ENCODE measurements at regions not wholly inside any gene's neighbourhood (a gene's known extent, or its start where the extent isn't known, plus 50 kb on each side); places are given as distances from the start of the nearest gene placed in this dataset.

DNA sequence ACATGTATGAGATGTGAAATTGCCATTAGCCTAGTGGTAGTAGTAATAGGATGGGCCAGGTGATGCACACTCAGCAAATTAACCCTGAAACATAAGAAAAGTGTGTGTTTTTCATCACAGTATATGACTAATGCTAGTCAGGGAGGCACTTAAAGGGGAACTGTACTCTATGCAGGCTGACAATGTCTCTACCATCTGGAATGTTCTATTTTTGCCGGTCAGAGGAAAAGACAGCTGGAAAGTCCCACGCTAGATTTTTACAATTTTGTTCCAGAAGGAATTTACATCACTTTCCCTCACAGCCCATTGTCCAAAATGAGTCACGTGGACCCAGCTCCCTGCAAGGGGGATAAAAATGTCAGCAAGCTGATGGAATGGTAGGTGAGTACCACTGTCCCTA lies 746.3 kb upstream of the CHAC2 start:
- FAIRE-seq: no peak

DNA sequence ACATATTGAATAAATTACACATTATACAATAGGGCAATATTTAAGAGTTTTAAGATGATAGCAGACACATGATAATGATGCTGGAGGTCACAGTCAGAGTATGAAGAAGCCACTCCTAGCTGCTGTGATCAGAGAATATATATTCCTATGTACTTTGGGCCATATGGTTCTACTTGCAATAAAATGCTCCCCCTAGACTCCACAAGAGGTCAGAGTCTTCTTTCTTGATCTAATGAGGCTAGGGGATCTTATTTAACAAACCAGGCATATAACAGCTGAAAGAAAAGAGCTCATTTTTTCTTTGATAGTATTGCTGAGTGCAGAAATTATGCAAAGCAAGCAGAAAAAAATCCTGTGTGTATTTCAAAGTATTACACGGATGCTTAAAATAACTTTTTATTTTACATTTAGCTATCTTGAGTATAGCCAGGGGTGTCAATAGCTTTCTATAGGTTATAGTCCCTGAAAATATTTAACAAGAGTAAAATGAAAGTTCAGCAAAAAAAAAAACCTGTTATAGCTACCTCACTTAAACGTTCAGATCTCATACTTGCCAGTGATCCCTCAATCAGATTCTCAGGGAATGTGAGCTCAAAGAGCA lies 748.7 kb upstream of the CHAC2 start:
- no peak for FAIRE-seq

DNA sequence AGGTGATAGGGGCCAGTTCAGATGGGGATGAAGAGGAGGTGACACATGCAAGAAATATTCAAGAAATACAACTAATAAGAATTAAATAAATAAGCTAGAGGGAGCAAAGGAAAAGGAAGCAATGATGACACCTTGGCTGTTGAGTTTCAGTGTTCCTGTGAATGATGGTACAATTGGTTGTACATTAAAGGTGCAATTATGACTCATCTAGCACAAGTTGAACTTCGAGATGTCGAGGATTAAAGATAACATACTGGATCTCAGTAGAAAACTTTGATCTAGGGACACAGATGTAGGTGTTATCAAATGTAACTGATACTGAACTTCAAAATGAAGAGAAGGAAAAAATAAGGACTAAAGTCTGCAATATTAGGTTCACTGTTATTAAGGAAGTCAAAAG lies 760.6 kb upstream of the CHAC2 start:
- no peak for FAIRE-seq

DNA sequence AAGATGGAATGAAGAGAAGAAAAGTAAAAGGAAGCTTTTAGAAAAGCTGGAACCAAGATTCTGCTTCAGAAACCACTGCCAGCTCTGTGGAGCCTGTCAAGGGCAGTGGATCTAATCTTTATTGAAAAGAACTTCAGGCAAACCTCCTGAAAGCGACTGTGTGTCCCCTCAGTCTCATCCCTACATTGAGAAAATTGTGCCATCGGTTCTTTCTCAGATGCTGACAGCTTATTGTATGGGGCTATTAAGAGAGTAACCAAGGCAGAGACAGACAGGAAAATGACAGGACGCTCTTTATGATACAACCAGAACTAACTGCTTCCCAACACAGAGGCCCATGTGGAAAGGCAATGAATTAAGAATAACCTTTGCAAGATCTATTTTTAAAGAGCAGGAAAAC lies 763.2 kb upstream of the CHAC2 start:
- FAIRE-seq: no peak

DNA sequence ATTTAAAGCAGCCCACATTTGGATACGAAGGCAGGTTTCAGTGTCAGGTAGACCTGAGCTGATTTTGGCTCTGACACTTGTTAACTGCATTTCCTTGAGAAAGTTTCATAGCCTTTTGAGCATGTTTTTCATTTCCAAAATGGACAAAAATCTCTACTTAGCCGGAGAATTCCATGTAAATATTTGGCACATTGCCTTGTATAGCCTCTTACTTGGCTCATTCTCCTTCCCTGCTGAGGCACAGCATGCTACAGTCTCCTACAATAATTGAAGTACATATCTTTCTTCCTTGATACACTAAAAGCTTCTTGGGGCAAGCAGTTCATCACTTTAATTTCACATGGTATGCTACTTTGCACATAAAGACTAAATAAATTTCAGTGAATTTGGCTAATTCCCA lies 772.2 kb upstream of the CHAC2 start:
- FAIRE-seq: no peak

DNA sequence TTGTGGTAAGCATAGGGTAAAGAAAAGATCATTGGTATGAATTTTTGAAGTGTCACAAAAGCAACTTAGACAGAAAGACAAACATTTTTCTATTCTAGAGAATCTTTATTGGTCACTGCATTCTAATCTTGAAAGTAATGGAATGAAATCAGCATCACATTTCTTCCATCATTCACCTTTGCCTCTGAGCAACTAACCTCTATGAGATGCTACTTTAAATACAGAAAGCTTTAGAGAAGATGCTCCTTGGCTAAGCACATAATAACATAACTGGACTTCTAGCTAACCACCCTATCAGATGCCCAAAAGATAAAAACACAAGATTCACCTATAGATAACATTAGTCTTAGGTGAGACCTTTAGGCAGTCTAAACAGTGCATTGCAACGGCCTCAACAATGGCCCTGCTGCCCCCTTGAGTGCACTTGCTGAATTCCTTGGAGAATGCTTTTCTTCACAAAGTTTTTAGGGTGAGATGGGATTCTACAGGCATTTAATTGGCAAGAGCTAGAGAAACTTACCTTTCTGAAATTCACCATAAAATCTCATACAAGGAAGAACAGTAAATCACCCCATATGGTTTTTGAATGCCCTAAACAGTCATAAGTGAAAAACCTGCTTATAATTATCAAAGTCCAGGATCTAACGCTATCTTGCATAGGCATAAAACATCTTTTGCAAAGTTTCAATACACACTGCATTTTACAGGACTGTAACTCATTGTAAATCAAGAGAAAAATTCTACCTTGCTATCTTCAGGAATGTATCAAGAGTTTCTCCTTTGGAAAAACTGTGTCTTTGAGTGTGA lies 791.3 kb upstream of the CHAC2 start:
- no peak for FAIRE-seq

DNA sequence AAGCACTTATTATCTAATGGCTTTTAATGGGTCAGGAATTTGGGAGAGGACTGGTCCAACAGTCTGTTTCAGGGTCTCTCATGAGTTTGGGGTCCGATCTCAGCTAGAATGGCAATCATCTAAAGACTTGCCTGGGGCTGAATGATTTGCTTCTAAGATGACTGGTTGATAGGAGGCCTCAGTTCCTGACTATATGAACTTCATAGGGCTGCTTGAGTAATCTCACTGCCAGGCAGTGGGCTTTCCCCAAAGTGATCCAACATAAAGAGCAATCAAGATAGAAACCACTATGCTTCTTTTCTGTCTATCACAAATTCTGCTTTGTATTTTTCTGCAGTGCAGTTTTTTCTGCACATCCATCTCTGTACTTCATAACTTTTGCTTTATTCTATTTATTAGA lies 793.5 kb upstream of the CHAC2 start:
- FAIRE-seq: no peak

DNA sequence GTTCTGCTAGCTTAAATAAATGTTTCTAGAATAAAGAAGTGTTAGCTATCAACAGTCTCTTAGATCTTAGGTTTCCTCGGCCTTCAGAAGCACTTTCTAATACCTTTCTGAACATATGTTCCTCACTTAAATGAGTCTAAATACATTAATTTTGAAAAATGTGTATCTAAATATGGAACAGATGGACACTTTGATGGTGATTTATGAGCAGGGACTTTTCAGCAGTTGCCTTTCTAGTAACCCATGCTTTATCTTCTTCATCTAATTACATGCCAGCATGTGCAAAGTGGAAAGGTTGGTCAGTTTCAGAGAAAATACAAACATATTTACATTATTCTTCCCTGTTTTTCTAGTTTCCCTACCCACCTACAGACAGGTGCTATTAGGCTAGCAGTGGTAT lies 797.0 kb upstream of the CHAC2 start:
- FAIRE-seq: no peak

DNA sequence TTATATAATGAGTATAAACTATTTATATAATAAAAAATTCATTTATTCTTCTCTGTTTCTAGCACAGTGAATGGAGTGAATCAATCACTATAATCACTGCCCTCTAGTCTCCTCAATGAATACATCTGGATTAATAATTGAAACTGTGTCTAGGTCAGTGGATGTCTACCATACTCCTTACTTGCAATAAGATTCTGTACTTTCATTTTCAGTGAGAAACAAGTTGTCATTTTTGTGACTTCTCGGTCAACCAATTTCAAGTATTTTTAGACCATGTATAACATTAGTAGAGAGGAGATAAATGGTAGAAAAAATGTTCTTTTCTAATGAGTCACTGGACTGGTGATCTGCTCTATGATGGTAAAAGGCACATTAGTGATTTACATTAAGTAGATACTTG lies 799.6 kb upstream of the CHAC2 start:
- no peak for FAIRE-seq

DNA sequence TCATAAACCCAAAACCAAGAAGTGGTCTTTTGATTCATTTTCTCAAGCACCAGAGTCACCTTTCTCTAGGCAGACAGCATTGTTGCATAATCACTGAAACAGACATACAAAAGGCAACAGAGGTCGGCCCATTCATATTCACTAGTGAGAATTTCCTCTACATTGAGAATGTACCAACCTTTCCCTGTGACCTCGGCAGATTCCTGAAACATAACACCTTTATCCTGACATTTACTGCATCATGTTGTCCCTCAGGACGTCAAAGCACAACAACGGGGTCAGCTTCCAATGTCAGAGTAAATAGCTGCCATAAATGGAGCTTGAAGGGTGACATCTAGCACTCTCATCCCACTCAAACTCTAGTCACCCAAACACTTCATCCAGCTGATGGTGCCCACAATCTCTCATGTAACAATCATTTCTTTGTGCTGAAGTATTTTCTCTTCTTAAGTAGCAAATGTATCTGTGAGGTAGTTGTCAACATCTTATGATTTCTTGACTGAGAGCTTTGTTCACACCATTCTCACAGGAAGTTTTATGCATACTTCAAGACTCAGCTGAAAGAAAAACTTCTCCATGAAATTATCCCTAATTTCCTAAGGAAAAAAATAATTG lies 802.6 kb upstream of the CHAC2 start:
- no peak for FAIRE-seq

DNA sequence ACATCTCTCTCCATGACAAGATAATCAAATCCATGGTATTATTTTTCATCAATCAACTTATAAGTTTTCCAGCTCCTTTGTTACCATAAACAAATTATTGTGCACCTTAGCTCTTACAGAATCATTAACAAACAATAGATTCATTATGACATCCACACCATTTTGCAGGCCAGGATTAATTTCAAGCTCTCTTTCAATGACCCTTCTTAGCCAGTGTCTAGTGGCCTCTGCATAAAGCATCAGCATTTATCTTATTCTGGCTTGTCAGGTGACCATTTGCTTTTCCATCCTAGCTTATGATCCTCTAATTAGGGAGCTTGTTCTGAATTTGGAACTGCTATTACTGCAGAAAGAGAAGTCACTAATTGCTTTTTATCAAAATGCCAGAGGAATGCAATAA lies 806.2 kb upstream of the CHAC2 start:
- no peak for FAIRE-seq

DNA sequence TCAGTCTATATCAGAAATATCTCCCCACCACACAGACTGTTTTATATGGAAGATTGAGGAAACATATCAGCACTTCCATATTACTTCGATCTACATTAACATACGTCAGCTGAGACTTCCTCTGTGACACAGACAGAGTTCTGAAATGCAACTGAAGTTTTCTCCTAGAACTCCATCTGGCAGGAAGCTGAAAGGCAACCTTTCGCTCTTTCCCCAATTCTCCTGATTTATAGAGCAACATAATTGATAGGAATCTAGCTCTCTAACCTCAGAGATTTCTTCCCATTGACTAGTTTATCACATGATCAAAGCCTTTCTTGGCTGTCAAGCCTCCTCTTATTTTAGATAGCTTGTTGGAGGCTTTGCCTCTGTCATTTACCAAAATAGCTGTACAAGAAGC lies 806.7 kb upstream of the CHAC2 start:
- FAIRE-seq: no peak

DNA sequence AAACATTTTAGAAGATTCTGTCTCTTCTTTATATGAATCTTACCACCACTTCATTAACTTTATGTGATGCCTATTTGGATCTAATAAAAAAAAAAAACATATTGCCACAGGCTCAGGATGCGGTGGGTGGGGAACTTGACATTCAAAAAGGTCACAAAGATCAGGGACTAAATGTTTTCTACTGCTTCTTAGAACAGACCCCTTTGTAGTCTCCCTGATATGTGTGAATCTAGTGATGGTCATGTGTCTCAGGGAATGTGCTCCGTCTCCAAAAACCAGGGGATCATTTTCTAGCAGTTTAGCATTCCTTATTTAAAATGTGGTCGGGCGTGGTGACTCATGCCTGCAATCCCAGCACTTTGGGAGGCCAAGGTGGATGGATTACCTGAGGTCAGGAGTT lies 807.8 kb upstream of the CHAC2 start:
- FAIRE-seq: no peak

DNA sequence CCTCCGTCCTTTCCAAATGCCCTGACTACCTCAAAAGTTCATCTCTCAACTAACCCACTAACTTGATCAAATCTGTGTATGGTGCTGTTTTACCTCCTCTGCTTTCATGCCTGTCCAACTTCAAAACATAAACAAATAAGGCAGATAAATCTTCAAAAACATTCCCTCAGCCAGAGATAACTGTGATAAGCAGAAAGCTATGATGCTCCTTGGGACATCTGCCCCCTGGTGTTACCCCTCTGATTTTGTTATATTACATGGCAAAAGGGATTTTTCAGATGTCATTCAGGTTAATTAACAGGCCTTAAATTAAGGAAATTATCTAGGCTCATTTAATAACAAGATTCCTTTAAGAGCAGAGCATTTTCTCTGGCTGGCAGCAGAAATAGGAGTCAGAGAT lies 810.8 kb upstream of the CHAC2 start:
- FAIRE-seq: no peak

DNA sequence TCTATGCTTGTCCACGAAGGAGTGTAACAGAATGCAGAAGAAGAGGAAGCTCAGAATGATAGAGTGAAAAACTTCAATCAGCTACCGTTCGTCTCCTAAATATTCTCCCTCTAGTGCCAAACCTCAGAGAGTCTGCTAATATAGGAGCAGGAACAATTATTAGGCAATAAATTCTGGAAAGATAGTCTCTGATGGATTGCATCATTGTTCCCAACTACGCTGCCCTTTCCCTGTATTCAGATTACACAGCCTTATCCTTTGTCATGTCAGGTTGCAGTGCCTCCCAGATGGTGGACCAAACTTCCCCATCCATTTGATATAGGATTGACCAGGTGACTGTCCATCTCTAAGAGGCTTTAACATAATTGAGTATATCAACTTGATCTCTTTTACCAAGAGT lies 811.5 kb upstream of the CHAC2 start:
- FAIRE-seq: no peak

DNA sequence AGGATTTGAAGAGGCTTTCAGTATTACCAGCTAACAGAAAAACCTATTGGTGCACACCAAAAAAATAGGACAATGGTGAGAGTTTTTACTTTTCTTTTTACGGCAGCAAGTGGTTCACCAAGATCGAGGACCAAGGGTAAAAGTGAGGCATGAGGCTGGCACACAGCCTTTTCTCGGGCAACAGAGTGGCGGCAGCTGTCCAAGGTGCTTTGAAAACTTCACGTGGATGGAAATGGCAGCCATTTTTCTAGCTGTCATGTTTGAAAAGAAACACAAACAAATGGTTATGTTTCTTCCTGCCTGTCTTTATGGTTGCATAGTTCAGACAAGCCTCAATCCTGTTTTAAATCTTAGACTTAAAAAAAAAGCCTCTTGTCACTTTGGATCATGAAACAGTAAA lies 812.5 kb upstream of the CHAC2 start:
- FAIRE-seq: no peak

DNA sequence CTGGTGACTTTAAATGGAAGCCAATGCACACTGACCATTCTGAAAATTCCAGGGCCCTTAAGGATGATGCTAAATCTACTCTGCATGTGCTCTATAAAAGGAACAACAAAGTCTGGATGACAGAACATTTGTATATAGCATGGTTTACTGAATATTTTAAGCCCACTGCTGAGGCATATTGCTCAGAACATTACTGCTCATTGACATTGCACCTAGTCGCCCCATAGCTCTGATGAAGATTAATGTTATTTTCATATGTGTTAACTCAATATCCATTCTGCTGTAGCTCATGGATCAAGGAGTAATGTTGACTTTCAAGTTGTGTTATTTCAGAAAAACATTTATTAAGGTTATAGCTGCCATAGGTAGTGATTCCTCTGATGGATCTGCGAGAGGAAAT lies 827.5 kb upstream of the CHAC2 start:
- FAIRE-seq: no peak

DNA sequence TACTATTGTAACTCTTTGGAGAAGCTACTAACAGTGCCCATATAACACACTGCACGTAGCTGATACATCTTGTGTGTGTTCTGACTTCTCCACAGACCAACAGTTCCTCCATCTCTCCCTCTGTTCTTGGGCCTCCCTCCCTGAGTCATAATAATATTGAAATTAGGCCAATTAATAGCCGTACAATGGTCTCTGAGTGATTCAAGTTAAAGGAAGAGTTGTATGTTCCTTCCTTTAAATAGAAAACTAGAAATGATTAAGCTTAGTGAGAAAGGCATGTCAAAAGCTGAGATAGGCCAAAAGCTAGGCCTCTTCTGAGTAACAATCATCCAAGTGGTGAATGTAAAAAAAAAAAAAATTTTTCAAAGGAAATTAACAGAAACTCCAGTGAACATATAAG lies 828.4 kb upstream of the CHAC2 start:
- no peak for FAIRE-seq

DNA sequence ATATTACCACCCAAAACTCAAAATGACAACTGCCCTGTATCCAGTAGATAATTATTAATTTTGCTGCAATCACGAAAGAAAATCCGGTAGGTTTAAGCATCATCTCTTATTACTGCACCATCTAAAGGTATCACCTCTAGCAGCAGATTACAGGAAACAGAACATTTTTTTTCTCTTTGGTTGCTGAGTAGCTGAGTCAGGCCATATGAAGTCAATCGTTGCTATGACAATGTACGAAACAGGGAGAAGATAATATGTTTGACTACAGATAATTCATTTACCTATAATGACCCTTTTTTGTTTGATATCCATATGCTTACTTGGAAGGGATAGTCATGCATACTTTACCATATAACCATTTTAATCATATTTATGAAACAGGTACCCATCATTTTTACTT lies 831.6 kb upstream of the CHAC2 start:
- FAIRE-seq: no peak

DNA sequence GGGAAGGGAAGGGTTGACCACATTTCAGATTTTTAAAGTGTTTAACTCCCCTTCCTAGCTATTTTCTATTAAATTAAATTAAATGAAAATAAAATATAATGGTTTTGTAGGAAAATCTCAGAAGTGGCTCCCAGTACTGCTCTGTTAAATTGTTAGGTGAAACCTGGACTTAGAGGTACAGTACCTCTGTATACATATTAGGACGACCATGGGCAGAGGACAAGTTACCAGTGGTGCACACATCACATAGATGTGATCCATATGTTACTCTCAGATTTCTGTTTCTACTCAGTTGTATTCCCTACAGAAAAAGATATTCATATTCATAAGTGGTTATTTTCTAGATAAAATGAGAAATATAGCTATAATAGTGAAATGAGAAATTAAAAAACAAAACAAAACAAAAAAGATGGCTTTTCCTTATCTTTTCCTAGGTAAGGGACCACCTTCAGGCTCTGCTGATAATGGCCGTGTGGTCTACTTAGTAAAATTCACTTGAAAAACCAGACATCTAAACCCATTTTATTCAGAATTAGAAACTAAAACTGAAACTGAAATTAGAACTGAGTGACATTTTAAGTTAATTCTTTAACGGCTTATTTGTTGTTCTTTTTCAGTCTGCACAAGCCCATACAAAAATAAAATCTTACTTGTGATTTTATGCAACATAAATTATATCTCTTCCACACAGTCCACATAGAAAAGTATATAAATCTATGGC lies 832.5 kb upstream of the CHAC2 start:
- no peak for FAIRE-seq

DNA sequence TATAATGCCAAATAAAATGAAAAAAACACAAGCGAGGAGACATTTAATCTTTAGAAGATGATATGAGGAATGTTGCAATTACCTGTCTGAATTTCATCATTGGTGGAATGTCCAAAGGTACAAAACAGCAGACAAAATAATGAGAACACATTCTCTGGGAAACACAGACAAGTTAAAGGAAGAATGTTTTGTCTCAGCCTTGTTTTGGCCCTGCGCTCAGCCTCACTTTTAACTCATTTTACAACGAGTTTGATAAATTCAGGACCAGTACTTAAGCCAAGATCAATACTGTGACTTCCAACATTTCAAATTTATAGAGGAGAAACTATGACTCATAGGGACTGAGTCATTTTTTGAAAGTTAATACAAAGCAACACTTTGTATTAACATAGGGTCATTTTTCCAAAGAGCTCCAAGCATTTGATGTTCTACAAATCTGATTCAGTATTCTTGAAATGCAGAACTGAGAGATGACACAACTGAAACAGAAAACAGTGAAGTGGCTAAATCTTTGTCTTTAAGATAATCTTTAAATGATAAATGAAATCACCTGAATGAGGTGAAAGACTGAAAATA lies 833.2 kb upstream of the CHAC2 start:
- no peak for FAIRE-seq

DNA sequence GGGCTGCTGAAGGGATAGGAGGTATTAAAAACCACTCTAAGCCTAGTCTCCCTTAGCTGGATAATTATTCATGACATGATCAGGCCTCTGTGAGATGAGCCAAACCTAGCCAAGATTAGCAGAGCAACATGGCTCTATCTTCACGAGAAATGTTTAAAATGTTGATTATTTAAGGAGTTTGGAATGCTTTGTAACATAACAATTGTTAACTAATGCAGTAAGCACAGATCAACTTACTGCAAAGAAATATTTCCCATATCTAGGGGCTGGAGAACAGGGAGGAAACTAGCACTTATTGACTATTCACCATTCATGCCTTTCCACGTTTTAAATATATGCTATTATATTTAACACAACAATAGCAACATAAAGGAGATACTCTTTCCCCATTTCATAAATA lies 833.7 kb upstream of the CHAC2 start:
- FAIRE-seq: no peak

DNA sequence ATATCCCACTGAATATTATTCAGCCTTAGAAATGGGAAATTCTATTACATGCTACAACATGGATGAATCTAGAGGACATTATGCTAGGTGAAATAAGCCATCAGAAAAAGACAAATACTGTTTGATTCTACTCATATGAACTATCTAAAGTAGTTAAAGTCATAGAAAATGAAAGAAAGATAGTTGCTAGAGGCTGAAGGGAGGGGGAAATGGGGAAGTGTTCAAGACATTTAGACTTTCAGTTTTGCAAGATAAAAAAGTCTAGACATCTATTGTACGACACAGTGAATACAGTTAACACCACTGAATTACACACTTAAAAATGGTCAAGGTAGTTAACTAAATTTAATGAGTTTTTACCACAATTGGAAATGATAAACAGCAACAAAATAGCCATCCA lies 835.9 kb upstream of the CHAC2 start:
- FAIRE-seq: no peak
